Activated naive CD8-positive, alpha-beta T cell treated with anti-CD3 and anti-CD28 coated beads, Interleukin-2, amount 50 U/mL, for 24 hours (primary cell): ENCODE measurements at regions not wholly inside any gene's neighbourhood (a gene's known extent, or its start where the extent isn't known, plus 50 kb on each side); places are given as distances from the start of the nearest gene placed in this dataset.

Source experiments
- ATAC-seq: fragments of 150-1000 bp; cut with Tn5 transposase; one replicate; pipeline ENCODE4 v1.10.0; 2021
- DNase-seq: peaks from one replicate; pipeline ENCODE4 v3.0.0; 2021
- H3K27ac Mint-ChIP-seq: one replicate; pipeline ENCODE4 v1.8.0; 2021; ENCODE audit warnings: mild to moderate bottlenecking, mixed read lengths
- H3K27me3 Mint-ChIP-seq: one replicate; pipeline ENCODE4 v1.8.0; 2021; ENCODE audit warnings: mixed read lengths
- H3K36me3 Mint-ChIP-seq: one replicate; pipeline ENCODE4 v1.8.0; 2021; ENCODE audit warnings: low read depth, mixed read lengths
- H3K4me1 Mint-ChIP-seq: one replicate; pipeline ENCODE4 v1.8.0; 2021; ENCODE audit warnings: mixed read lengths
- H3K4me3 Mint-ChIP-seq: one replicate; pipeline ENCODE4 v1.8.0; 2021; ENCODE audit warnings: mild to moderate bottlenecking, moderate library complexity, mixed read lengths
- H3K9me3 Mint-ChIP-seq: one replicate; pipeline ENCODE4 v1.8.0; 2021; ENCODE audit warnings: mixed read lengths

DNA sequence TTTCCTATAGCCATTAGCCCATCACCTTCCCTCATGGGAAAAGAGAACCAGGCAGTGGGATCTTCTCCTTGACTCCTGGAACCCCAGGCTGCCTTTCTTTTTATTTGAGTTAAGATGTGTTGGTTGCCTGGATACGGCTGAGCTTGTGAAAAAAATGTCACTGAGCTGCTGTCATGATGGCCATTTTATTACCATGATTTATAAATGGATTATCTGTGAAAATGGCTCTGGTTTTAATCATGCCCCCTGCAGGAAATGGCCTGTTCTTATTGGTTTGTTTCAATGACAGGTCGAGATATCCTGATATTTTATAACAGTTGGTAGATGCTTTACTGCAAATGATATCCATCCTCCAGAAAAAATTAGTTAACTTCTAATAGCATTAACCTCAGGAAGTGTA, 640.4 kb downstream of the CDH11 start:
- peaks cover 16% of the 10 kb centered on the region for H3K9me3 Mint-ChIP-seq
- DNase-seq (no peak), ATAC-seq (no peak)
- H3K4me3 Mint-ChIP-seq, result no peak overlapping the region
- H3K27ac Mint-ChIP-seq, result no peak overlapping the region
- no peaks in the 10 kb centered on the region for H3K4me1 Mint-ChIP-seq
- no peaks in the 10 kb centered on the region for H3K36me3 Mint-ChIP-seq
- H3K27me3 Mint-ChIP-seq, result no peaks in the 10 kb centered on the region

- H3K9me3 Mint-ChIP-seq, result peaks cover 11% of the 10 kb centered on the region
- no peaks in the 10 kb centered on the region for H3K27me3 Mint-ChIP-seq
These were observed 643.5 kb downstream of the CDH11 start for GRCh38 chr16:64478252-64478906.

DNA sequence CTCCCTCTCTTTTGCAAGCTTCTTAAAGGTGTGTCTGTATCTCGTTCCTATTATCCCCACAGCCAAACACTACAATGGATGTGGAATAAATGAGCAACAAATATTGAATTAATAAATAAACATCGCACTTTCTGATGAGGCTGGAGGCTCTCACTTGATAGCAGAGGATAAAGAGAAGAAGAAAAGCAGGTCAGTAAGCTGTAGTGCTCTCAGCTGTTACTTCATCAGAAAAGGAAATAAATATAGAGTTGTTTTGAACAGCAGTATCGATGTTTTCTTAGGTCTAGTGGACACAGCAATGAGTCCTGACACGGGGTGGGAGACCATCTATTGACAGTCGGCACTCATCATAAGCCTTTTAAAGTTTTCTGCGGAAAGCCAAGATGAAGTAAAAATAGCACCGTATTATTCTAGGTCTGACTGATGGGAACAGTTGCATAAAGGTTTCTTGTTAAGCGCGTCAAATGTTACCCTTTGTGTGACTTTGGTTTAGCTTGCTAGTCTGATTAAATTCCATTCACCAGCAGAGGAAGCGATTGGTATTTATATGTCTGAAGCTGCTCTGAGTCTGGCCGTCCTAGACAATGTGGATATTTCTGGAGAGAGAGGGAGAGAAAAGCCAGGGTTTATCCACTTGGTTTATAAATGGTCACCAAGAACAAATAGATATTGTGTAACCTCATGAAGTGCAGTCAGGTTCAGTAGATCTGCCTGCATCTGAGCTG, 646.1 kb downstream of the CDH11 start:
- DNase-seq, result no peak
- H3K27me3 Mint-ChIP-seq, result no peaks in the 10 kb centered on the region
- no peaks in the 10 kb centered on the region for H3K4me1 Mint-ChIP-seq
- ATAC-seq, result no peak
- H3K27ac Mint-ChIP-seq, result no peak overlapping the region
- H3K36me3 Mint-ChIP-seq, result no peaks in the 10 kb centered on the region
- H3K9me3 Mint-ChIP-seq, result peaks cover 15% of the 10 kb centered on the region
- H3K4me3 Mint-ChIP-seq, result no peak overlapping the region

More at GRCh38 chr16:64478252-64478906, 643.5 kb downstream of the CDH11 start:
- Mint-ChIP-seq H3K4me3 (no peak overlapping the region), H3K4me1 (no peaks in the 10 kb centered on the region), H3K27ac (no peak overlapping the region), H3K36me3 (no peaks in the 10 kb centered on the region)
- DNase-seq (no peak), ATAC-seq (no peak)

DNA sequence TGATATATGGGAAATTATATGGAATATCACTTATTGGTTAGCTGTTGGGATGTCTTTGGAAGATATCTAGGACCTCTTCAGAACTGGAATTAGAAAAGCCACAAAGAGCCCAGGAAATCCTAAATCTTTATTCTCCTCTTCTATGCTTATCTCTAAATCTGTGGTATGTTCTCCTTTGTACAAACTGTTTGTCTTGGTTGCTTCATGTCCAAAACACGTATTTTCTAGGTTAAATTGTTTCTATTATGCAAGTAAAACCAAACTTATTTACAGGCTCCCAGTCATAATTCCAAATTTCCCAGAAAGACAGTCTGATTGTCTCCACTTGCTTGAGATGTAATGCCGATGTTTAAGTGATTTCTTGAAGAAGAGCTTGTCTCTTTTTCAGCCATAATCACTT, 650.9 kb downstream of the CDH11 start:
- Mint-ChIP-seq H3K9me3 (peaks cover 14% of the 10 kb centered on the region), H3K4me1 (no peaks in the 10 kb centered on the region), H3K27me3 (no peaks in the 10 kb centered on the region), H3K36me3 (no peaks in the 10 kb centered on the region), H3K4me3 (no peak overlapping the region), H3K27ac (no peak overlapping the region)
- no peak for DNase-seq
- no peak for ATAC-seq

DNA sequence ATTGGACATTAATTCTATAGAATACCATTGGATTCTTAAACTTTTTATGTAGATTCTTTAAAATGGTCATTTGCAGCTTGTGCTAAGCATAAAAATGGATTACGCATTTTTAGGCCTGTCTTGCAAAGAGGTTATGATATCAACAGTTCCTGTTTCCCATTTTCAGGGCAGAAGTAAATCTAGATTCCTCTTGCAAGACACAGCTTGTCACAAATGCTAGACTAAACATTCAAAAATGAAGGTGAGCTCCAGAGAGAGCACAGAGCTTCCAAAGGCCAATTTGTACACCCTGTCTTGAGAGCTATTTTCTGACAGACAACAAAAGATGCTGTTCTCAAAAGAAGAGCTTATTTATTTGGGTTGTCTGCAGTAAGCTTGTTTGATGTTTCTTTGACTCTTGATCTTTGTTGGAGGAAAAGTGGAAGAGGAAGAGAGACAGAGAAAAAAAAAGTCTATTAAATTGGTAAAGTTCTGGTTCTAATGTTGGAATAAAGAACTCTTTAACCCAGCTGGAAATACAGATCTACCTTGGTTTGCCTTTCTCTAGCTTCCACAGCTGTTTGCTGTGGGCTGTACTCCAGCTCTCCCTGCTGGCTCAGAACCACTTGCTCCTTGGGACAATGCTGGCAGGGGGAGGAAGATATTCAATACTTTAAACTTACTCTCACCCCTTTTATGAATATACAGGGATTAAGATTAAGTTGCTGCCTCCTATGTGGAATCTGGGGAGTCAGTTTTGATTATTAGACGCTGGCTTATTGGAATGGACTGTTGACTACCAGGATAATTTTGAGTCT, 651.8 kb downstream of the CDH11 start:
- ATAC-seq, result no peak
- no peak for DNase-seq
- Mint-ChIP-seq H3K27me3 (no peaks in the 10 kb centered on the region), H3K4me3 (no peak overlapping the region), H3K27ac (no peak overlapping the region), H3K9me3 (peaks cover 16% of the 10 kb centered on the region), H3K4me1 (no peaks in the 10 kb centered on the region), H3K36me3 (no peaks in the 10 kb centered on the region)

- Mint-ChIP-seq H3K4me3 (no peak overlapping the region), H3K36me3 (no peaks in the 10 kb centered on the region), H3K27ac (no peak overlapping the region), H3K27me3 (no peaks in the 10 kb centered on the region), H3K4me1 (no peaks in the 10 kb centered on the region), H3K9me3 (peaks cover 19% of the 10 kb centered on the region)
- DNase-seq (no peak), ATAC-seq (no peak)
These were observed 652.5 kb downstream of the CDH11 start for GRCh38 chr16:64469351-64469750.

GRCh38 chr16:64468515-64469090, 653.3 kb downstream of the CDH11 start:
- ATAC-seq (no peak), DNase-seq (no peak)
- Mint-ChIP-seq H3K4me3 (no peak overlapping the region), H3K4me1 (no peaks in the 10 kb centered on the region), H3K9me3 (peaks cover 16% of the 10 kb centered on the region), H3K27ac (no peak overlapping the region), H3K27me3 (no peaks in the 10 kb centered on the region), H3K36me3 (no peaks in the 10 kb centered on the region)

DNA sequence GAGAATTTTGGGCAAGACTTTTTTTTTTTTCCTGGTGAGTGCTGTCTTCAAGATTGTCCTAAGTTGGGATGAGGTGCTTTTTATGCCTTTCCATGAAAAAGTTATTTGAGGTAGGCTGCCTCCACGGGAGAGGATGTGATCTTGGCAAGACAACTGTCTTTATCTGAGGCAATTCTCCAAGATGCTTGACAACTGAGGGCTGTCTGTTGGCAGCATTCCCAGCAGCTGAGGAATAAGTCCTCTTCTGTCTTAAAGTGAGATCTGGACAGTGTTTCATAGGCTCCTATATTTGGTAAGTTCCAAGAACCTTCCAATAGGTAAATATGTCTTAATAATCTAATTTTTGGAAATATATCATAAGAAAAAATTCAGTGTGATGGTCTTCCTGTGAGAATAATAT, 662.0 kb downstream of the CDH11 start:
- Mint-ChIP-seq H3K27ac (no peak overlapping the region), H3K36me3 (no peaks in the 10 kb centered on the region), H3K4me1 (no peaks in the 10 kb centered on the region), H3K4me3 (no peak overlapping the region), H3K9me3 (peaks cover 14% of the 10 kb centered on the region), H3K27me3 (no peaks in the 10 kb centered on the region)
- no peak for ATAC-seq
- DNase-seq, result no peak

- no peaks in the 10 kb centered on the region for H3K27me3 Mint-ChIP-seq
- no peak for DNase-seq
- no peak for ATAC-seq
- no peaks in the 10 kb centered on the region for H3K36me3 Mint-ChIP-seq
- peaks cover 17% of the 10 kb centered on the region for H3K9me3 Mint-ChIP-seq
- H3K27ac Mint-ChIP-seq, result no peak overlapping the region
- H3K4me3 Mint-ChIP-seq, result no peak overlapping the region
- no peaks in the 10 kb centered on the region for H3K4me1 Mint-ChIP-seq
These were observed 662.5 kb downstream of the CDH11 start for GRCh38 chr16:64459402-64459801.

DNA sequence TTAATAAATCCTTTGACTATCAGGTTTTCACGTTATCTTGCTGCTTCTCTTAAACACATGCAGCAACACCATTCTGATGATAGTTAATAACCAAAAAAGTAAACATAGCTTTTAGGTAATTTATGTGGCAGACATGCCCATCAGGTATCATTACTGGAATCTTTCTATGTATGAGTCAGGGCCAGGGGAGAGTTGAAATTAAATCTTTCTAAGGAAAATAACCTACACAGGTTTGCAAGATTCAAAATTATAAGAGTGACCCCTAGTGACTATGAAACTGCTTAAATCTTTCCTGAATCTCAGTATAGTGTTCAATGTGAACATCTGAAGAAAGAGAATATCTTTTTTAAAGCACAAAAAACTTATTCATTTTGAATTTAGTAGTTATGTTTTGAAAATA, 666.6 kb downstream of the CDH11 start:
- no peaks in the 10 kb centered on the region for H3K36me3 Mint-ChIP-seq
- peaks cover 21% of the 10 kb centered on the region for H3K9me3 Mint-ChIP-seq
- no peaks in the 10 kb centered on the region for H3K27me3 Mint-ChIP-seq
- no peaks in the 10 kb centered on the region for H3K4me1 Mint-ChIP-seq
- ATAC-seq (no peak), DNase-seq (no peak)
- H3K4me3 Mint-ChIP-seq, result no peak overlapping the region
- H3K27ac Mint-ChIP-seq, result no peak overlapping the region

DNA sequence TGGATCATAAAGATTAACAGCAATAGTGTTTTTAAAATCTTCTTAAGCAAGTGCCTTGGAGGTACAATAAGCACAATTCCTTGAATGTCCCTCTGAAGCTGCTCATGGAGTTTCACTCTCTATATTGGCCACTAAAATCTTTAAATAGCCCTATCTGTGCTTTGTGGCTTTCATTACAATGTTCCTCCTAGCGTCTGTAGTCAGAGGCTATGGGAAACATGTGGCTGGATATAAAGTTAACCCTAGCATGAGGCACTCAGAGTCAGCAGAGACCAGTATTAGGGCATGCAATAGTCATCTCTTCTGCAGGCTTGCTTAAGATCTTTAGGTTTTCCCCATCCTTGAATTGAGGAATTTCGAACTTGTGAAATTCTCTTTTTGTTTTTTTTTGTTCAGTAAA, 668.2 kb downstream of the CDH11 start:
- H3K4me1 Mint-ChIP-seq, result no peaks in the 10 kb centered on the region
- H3K4me3 Mint-ChIP-seq, result no peak overlapping the region
- DNase-seq (no peak), ATAC-seq (no peak)
- H3K36me3 Mint-ChIP-seq, result no peaks in the 10 kb centered on the region
- H3K9me3 Mint-ChIP-seq, result peaks cover 21% of the 10 kb centered on the region
- no peak overlapping the region for H3K27ac Mint-ChIP-seq
- H3K27me3 Mint-ChIP-seq, result no peaks in the 10 kb centered on the region

DNA sequence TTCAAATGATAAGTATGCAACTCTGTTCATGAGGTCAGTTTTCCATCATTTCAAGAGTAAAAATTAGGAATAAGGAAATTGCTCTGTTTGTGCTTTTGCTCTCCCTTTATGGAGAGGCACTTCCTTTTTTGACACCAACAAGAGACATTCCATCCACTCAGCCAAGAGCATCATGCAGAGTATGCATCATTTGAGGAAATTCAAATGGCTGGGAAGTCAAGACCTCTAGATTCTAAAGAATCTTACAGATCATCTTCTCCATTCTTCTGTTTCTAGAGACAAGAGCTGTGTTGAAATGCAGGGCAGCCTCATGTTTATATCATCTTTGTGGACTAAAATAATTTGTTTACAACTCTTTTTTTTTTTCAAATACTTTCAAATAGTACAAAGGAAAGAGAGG, 669.4 kb downstream of the CDH11 start:
- H3K27ac Mint-ChIP-seq, result no peak overlapping the region
- H3K4me3 Mint-ChIP-seq, result no peak overlapping the region
- no peaks in the 10 kb centered on the region for H3K27me3 Mint-ChIP-seq
- H3K9me3 Mint-ChIP-seq, result peaks cover 24% of the 10 kb centered on the region
- H3K36me3 Mint-ChIP-seq, result no peaks in the 10 kb centered on the region
- no peak for DNase-seq
- no peak for ATAC-seq
- H3K4me1 Mint-ChIP-seq, result no peaks in the 10 kb centered on the region

- DNase-seq, result no peak
These were observed 671.7 kb downstream of the CDH11 start for GRCh38 chr16:64450177-64450576.

DNA sequence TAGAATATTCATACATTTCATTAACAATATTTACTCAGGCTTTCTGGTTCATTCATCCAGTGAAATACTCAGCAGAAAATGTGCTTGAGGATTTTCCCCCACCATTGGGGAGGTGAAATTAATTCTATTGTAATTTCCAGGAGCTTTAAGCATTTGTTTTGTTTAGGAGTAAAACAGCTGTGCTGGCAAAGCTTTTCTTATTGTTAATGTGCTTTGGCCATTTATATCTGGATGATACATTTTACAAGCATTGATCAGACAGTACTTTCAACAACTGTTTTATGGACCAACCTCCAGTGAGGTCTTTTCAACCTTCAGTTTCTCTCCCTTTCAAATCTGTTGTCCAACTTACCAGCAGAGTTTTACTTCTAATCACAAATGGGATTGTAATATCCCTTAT, 672.4 kb downstream of the CDH11 start:
- no peaks in the 10 kb centered on the region for H3K27me3 Mint-ChIP-seq
- ATAC-seq (no peak), DNase-seq (no peak)
- no peaks in the 10 kb centered on the region for H3K4me1 Mint-ChIP-seq
- no peaks in the 10 kb centered on the region for H3K36me3 Mint-ChIP-seq
- H3K4me3 Mint-ChIP-seq, result no peak overlapping the region
- H3K9me3 Mint-ChIP-seq, result peaks cover 26% of the 10 kb centered on the region
- H3K27ac Mint-ChIP-seq, result no peak overlapping the region

More at GRCh38 chr16:64450177-64450576, 671.7 kb downstream of the CDH11 start:
- H3K4me3 Mint-ChIP-seq, result no peak overlapping the region
- no peaks in the 10 kb centered on the region for H3K4me1 Mint-ChIP-seq
- H3K27ac Mint-ChIP-seq, result no peak overlapping the region
- H3K9me3 Mint-ChIP-seq, result peaks cover 28% of the 10 kb centered on the region
- no peaks in the 10 kb centered on the region for H3K36me3 Mint-ChIP-seq
- no peaks in the 10 kb centered on the region for H3K27me3 Mint-ChIP-seq
- no peak for ATAC-seq

- Mint-ChIP-seq H3K27me3 (no peaks in the 10 kb centered on the region), H3K9me3 (peaks cover 27% of the 10 kb centered on the region), H3K4me3 (no peak overlapping the region), H3K36me3 (no peaks in the 10 kb centered on the region), H3K27ac (no peak overlapping the region), H3K4me1 (no peaks in the 10 kb centered on the region)
- no peak for DNase-seq
- no peak for ATAC-seq
These were observed 676.2 kb downstream of the CDH11 start for GRCh38 chr16:64445649-64446048.
